GM18511 (cell line): ENCODE measurements at regions not wholly inside any gene's neighbourhood (a gene's known extent, or its start where the extent isn't known, plus 50 kb on each side); places are given as distances from the start of the nearest gene placed in this dataset.

ENCODE experiments used
- ATAC-seq: cut with Tn5 transposase; IDR thresholded peaks from one replicate; pipeline ENCODE4 v1.9.1; 2021; ENCODE audit warnings: mild to moderate bottlenecking, moderate library complexity; ENCODE audit not compliant: unreplicated experiment

DNA sequence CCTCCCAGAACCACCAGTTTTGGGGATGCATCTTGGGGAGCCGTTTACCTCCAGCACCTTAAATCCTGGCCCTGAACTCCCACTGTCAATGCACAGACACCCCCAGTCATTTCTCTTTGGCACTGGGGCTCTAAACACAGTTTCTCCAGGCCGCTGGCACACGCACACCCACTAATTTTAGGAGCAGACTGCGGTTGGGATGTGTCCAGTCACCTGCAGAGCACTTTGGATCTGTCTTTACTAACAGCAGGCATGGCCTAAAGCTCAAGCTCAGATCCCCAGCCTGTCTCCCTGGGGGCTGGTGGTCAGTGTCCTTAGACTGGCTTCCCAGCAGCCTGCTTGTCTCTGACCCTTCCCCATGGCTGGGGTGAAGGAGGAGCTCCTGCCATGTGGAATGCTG lies 49.9 kb downstream of the SYNE3 start:
- ATAC-seq, result no peak

DNA sequence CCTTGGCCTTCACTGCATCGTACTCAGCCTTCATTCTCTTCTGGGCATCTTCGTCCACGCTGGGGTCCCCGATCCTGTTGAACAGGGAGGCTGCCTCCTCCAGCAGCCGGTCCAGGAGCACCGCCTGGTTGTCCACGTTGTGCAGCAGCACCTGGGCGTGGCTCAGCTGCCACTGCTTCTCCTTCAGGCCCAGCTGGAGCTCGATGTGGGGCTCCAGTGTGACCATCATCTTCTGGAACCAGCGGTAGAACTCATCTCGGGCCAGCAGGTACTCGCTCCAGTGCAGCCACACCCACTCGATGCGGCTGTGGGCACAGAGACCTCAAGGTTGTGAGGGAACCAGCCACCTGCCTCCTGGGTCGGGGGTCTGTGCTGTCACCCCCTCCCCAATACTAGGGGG lies 50.5 kb downstream of the SYNE3 start:
- ATAC-seq, result no peak

DNA sequence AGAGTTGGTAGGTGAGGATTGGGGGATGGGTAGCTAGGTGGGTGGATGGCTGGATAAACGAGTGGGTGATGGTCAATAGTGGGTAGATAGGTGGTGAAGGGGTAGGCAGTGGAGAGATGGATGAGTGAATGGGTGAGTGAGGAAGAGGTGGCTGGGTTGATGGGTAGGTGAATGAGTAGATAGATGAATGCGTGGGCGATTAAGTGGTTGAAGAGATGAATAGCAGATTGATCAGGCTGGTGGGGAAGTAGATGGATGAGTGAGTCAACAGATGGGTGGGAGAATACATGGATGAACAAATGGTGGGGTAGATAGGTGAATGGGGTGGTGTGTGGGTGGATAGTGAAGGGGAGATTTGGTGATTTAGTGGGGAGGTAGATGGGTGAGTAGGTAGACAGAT lies 51.1 kb downstream of the SYNE3 start:
- no peak for ATAC-seq

DNA sequence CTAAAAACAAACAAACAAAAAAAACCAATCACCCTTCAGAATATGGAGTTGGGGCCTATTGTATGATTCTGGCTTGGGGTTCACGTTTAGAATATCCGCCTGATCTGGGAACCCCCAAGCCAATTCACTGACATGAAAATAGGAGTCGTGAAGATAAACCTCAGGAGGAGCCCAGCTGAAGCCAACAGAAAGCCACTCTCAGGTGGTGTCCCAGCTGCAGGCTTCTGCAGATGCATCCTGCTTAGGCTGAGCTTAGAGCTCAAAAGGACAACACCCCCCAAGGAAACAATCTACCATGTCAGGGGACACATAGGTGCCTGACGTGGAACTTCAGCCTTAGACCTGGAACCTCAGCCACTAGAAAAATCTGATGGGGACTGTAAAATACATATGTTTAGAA lies 51.9 kb downstream of the SYNE3 start:
- no peak for ATAC-seq

DNA sequence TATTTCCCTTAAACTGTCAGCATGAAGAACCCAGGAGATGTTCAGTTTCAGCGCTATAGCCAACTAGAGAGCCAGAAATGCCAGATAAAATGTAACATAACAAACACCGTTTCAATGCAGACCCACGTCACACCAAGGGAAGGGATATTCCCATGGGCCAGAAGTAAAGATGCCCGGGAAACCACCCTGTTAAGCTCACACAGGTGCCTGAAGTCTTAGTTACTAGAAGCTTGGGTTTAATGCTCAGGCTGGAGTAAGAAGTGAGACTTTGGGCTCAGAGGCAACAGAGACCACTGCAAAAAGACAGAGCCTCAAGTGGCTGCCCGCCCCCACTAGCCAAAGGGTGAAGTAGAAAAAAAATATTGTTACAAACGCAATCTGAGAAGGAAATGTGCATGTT lies 52.3 kb downstream of the SYNE3 start:
- ATAC-seq, result no peak

DNA sequence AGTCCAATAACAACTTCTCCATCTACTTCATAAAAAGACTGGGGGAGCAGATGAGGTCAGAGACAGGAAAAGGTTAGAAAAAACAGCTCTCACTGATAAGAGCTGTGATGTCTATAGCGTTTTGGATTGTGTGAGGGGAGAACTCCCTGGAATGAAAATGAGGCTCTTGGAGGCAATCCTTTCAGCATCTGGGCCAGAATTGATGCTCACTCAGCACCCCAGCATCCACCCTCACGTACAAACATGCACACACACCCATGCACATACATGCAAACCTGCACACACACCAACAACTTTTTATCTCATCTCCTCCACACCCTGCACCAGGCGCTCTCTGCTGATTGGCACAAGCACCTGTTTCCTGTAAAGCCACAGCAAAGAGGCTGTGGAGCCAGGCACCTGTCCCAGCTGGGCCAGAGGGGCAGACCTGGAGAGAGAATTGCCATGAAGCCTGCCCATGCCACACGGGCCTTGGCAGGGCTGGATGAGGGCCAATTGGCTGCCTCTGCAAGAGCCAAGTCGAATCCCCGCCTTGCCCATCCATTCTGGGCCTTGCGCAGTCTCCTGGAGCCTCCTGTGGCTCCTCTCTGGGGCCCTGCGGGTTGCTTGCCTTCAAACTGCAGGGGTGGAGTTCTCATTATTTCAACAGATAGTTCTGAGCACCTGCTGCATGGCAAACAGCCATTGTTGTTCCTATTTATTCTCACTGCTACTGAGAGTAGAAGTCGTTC lies 53.1 kb downstream of the SYNE3 start:
- no peak for ATAC-seq

DNA sequence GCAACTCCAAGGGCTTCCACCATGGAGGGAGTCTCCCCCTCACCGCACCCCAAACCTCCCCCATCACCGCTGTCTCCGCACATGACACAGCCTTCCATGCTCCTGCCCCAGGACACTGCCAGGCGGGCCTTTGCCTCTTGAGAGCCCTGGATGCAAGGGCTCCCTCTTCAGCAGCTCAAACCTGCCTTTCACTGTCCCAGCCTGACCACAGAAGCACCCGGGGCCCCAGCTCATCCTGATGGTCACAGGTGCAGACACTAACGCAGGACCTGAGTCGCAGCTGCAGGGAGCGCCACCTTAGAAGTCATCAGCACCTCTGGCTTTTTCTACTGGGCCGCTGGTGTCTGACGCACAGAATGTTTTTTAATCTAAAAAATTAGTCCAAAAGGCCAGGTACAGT lies 54.0 kb downstream of the SYNE3 start:
- ATAC-seq, result no peak

DNA sequence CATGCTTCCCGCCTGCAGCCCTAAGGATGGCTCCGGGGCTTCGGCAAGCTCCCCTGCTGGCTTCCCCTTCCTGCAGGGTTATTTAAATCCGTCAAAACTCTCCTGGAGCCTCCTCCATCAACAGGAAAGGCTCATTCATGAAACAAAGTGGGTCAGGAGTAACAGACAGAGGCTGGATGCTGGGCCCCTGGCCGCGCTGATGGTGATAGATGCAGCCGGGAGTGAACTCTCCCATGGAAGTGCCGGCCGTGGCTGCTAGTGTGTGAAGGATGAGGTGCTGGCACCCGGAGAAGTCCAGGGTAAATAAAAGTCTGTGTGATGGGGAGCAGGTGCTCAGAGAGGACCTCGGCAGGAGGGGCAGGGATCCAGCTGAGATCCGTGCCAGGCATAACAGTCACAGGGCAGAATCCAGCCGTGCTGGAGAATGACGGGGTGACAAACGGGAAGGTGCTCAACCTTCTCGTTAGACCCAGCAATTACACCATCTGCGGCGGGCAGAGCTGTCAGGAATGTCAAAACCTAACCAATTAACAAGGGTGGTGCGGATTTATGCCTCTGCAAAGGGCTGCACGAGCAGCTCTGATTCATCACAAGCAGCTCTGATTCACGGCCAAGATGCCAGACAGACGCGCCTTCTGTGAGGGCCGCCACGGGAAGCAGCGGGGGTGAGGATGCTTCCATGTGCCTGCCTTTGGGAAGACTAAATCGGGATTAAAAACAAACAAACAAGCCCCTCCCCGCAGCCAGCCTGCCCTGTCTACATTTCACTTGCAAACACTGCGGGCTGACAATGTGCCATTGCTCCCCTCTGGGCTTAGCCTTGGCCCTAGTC lies 55.6 kb downstream of the SYNE3 start:
- ATAC-seq, result no peak

DNA sequence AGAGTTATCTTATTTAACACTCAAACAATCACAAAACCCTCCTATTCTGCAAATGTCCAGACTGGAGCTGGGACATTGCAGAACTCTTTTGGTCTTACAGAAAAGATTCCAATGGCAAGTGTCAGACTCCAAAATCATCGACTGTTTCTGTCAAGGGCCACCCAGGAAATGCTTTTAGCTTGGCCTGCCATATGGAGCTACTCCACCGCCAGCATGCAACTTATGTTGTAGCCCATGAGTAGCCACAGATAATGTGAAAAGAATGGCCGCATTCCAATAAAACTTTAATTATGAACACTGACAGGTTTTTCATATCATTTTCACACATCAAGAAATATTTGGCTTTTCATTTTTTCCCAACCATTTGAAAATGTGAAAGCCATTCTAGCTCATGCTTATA lies 57.5 kb downstream of the SYNE3 start:
- no peak for ATAC-seq

DNA sequence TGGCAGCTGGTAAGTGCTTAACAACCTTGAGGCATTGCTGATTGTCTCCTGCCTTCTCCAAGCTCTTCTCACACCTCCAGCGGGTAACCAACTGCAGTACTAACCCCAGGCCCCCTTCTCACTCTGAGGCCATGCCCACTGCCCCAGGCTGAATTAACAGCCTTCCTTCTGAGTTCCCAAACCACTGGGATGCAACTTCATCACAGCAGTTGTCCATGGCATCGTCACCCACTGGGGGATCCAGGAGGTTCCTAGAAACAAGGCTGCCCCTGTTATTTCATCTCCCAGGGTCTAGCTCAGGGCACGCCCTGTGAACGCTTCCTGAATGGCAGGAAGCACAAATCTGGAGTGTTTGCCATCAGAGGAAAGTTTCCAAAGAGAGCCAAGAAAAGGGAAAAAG lies 58.0 kb downstream of the SYNE3 start:
- ATAC-seq, result no peak

DNA sequence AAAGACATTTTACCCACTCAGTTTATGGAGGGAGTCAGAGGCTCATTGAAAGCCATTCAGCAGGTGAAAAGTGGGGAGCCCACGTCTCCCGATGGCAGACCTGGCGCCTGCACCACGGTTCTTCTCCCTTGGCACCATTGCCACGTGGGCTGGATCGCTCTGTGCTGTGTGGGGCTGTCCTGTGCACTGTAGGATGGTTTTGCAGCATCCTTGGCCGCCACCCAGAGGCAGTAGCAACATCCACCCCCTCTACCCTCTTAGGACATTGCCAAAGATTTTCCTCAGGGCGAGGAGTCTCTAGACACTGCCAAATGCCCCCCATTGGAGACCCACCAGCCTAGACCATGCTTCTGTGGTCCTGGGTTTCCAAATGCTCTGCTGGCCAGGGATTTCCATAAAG lies 60.2 kb downstream of the SYNE3 start:
- no peak for ATAC-seq

DNA sequence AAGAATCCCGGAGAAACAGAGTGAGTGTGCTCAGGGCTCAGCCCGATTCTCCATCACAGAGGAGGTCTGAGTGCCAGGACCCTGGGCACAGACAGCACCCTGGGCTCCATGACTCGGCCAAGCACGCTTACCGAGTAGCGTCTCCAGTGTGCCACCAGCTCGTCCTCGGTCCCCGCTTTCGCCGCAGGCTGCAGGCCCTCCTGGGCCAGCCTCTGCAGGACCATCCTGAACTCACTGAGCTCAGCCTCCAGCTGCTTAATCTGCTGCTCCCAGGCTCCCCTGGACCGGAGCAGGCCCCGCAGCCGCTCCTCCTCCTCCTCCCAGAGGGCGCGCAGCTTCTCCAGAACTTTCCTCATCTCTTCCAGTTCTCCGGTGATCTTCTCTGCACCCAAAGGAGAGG lies 61.2 kb downstream of the SYNE3 start:
- ATAC-seq, result no peak

DNA sequence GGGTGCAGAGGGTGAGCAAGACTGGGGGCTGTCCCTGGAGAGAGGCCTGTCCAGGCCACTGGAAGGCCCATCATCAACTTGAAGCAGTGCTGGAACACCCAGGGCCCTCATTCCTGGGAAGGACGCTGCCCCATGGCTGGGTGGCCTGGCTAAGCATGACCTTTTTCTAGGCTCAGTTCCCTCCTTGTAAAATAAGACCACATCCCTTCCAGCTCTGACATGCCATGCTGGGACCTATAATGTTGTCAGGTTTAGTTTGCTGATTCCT lies 62.8 kb downstream of the SYNE3 start:
- ATAC-seq, result no peak

DNA sequence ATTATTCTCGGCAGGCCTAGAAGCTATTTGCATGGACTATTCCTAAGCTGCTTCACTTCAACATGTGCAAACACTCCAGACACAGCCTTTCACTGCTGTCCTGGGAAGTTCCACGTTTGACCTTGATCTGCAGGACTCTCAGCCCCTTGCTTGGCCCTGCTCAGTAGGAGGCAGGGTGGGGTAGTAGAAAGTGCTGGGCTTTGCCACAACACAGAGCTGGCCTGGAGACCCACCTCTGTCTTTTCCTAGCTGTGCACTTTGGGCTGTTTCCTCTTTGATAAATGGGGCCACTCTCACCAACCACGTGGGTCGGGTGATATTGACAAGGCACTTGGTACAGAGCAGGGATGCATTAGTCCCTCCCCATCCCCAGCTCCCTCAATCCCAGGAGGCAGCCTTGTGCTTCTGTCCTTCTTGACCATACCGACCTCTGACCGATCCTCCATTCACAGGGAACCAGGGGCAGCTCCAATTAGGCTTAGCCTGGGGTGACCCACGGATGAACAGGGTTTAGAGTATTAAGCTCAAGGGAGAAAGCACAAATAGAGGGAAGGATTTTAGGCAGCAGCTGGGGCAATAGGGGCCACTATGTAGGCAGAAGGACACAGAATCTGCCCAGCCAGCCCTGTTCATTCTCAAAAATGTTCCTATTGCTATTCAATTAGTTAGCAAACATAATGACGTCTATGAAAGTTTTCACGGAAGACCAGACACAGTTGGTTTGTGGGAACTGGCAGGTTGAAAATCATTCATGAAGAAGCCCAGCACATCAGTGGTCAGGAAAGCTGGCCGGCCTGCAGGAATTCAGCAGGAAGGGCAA lies 63.3 kb downstream of the SYNE3 start:
- ATAC-seq, result no peak

DNA sequence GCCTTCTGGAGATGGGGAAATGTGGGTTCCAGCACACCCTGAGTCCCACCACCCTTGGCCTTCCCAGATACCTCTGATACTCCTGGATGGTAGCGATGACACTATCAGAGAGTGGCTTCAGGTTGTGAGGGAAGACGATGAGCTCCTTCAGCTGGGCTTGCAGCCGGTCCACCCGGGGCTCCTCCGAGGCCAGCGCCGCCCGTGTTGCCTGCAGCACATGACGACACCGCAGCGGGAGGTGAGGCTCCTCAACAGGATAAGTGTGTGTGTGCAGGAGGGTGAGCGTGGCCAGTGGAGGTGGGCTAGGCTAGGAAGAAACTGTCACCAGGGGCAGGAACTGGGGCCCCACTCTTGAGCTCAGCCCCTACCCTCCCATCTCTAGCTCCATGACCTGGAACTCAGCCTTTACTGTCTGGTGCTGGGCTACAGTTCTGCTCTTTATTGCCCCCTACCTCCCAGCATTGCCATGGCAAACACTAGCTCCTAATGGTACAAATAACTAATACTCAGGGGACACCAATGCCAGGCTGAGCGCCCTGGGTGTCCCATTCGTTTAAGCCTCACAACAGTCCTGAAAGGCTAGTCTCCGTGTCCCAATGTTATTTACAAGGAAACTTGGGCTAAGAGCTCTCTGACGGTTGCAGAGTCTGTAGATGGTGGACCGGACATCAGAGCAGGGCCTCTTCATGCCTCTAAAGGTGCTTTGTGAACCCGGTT lies 64.1 kb downstream of the SYNE3 start:
- ATAC-seq, result no peak

DNA sequence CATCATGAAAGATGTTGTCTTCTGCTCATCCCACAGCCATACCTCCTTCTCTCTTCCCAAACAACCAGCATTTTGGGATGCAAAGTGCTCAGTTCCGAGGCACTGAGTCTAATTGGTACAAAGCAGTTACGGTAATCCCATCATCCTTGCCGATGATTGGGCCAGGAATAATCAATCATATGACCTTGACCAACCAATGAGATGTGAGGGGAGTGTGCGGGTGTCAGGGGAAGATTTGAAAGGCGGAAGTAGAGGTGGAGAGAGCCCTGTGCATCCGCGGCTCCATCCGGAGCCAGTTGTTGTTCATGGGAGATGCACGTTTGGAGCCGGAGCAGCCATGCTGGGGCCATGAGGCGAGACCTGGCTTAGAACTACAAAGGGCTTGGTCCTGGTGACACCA lies 67.3 kb downstream of the SYNE3 start:
- ATAC-seq, result no peak

DNA sequence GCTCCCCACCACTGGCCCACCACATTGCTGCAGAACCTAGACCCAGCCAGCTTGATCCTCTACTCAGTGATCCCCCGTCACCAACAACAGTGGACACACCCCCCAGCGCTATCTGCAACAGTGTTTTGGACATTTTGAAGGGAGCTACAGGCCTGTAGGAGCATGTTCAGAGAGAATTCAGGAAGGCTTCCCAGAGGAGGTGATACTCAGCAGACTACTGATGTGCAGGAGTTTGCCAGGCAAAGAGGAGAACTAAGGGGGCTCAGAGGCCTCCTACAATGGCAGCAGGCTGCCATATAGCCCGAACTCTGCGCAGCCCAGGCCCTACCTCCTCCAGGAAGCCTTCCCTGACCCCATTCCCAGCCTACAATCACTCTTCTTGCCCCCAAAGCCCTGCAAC lies 70.0 kb downstream of the SYNE3 start:
- ATAC-seq, result no peak

DNA sequence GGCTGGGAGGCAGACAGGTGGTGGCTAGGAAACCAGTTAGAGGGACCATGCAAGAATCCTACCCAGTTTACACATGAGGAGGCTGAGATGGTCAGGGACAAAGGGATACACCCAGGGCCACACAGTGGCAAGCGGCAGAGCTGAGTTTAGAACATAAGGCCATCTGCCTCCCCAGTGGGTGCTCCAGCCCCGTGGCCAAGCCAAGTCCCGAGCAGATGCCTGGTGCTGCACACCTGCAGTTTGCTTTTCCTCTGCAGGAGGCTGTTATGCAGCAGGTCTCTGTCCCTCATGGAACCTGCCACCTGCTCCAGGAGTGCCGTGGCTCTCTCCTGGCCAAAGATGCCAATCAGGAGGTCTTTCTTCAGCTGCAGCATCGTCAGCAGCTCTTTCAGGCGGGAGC lies 70.8 kb downstream of the SYNE3 start:
- ATAC-seq, result no peak

DNA sequence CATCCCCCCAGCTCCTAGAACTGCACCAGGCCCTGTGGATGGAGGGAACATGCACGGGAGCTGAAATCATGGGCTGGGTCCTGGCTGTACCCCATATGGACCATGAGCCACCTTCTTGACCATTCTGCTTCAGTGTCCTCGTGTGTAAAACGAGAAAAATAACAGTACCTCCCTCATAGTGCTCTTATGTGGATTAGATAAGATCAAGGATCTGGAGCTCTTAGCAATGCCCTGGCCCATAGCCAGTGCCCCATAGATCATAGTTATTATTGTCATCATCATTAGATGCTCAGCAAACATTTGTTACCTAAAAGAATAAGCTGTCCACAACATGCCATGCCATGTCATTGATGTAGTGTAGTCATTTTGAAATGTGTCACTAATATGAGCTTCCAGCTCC lies 71.3 kb downstream of the SYNE3 start:
- ATAC-seq, result no peak

DNA sequence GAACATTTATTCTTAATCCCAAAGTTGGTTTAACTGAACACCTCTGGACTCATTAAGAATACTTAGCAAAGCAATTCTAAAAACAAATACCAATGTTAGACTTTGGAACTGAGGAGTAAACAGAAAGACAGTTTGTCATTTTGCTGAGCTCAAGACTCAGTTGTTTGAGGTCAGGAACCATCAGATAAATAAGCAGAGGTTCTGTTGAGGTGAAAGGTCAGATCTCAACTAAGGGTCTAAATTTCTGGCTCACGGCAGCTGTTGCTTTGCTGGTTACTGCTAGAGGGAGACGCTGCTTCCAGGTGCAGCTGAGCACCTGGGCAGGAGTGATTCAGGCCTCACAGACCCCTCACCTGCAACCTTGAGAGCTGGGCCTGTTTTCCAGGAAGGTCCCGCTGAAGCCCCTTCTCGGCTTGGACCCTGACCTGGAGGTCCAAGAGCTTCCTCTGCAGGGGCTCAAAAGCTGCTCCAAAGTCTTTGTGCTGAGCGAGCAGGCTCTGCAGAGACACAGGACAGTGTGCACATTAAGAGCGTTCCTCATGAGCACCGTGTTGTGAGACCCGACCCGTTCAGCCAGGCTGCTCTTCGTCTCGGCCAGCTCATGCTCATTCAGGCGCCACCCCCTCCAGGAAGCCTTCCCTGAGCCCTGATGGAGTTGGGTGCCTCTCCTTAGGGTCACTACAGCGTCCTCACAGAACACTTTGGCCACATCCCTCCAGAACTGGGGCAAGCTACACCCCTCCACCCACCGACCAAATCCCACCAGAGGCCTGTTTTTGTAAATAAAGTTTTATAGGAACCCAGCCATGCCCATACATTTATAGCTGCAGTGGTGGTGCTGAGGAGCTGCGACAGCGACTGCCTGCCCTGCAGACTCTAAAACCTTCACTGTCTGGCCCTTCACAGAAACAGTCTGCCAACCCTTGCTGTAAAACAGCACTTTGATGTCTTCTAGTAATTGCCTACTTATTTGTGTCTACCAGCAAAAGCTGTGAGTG lies 72.0 kb downstream of the SYNE3 start:
- no peak for ATAC-seq
